ENCODE measurements at regions not wholly inside any gene's neighbourhood (a gene's known extent, or its start where the extent isn't known, plus 50 kb on each side); places are given as distances from the start of the nearest gene placed in this dataset.

- FAIRE-seq = no peak
Measured at GRCh38 chr5:93313672-93314071, 267.3 kb downstream of the NR2F1-AS1 start.

GRCh38 chr5:93311881-93312280 lies 269.1 kb downstream of the NR2F1-AS1 start:
- no peak for FAIRE-seq

GRCh38 chr5:93307557-93307956 lies 273.5 kb downstream of the NR2F1-AS1 start:
- FAIRE-seq = no peak

- FAIRE-seq = no peak
Measured at GRCh38 chr5:93305984-93306383, 275.0 kb downstream of the NR2F1-AS1 start.

GRCh38 chr5:93304456-93305250 lies 276.4 kb downstream of the NR2F1-AS1 start:
- no peak for FAIRE-seq

GRCh38 chr5:93303291-93303691 lies 277.7 kb downstream of the NR2F1-AS1 start:
- FAIRE-seq = no peak

- no peak for FAIRE-seq
Measured at GRCh38 chr5:93302711-93303110, 278.3 kb downstream of the NR2F1-AS1 start.

- no peak for FAIRE-seq
Measured at GRCh38 chr5:93300945-93301344, 280.1 kb downstream of the NR2F1-AS1 start.

- no peak for FAIRE-seq
Measured at GRCh38 chr5:93300309-93300923, 280.6 kb downstream of the NR2F1-AS1 start.

GRCh38 chr5:93299681-93300308 lies 281.2 kb downstream of the NR2F1-AS1 start:
- no peak for FAIRE-seq

GRCh38 chr5:93297116-93297515 lies 283.9 kb downstream of the NR2F1-AS1 start:
- FAIRE-seq = no peak

GRCh38 chr5:93296338-93296737 lies 284.7 kb downstream of the NR2F1-AS1 start:
- no peak for FAIRE-seq

- FAIRE-seq = no peak
Measured at GRCh38 chr5:93294996-93295395, 286.0 kb downstream of the NR2F1-AS1 start.

GRCh38 chr5:93294199-93294598 lies 286.8 kb downstream of the NR2F1-AS1 start:
- FAIRE-seq = no peak

- no peak for FAIRE-seq
Measured at GRCh38 chr5:93289942-93290341, 291.1 kb downstream of the NR2F1-AS1 start.

GRCh38 chr5:93285461-93285860 lies 295.6 kb downstream of the NR2F1-AS1 start:
- FAIRE-seq = no peak

- no peak for FAIRE-seq
Measured at GRCh38 chr5:93281980-93282772, 298.8 kb downstream of the NR2F1-AS1 start.

- FAIRE-seq = no peak
Measured at GRCh38 chr5:93280518-93280917, 300.5 kb downstream of the NR2F1-AS1 start.

- FAIRE-seq = no peak
Measured at GRCh38 chr5:93279296-93279963, 301.6 kb downstream of the NR2F1-AS1 start.

GRCh38 chr5:93278896-93279295 lies 302.1 kb downstream of the NR2F1-AS1 start:
- FAIRE-seq = no peak

- no peak for FAIRE-seq
Measured at GRCh38 chr5:93277051-93277450, 304.0 kb downstream of the NR2F1-AS1 start.

- FAIRE-seq = no peak
Measured at GRCh38 chr5:93275376-93275775, 305.6 kb downstream of the NR2F1-AS1 start.

- no peak for FAIRE-seq
Measured at GRCh38 chr5:93274291-93274690, 306.7 kb downstream of the NR2F1-AS1 start.
